C4-2B (cell line): ENCODE measurements at regions not wholly inside any gene's neighbourhood (a gene's known extent, or its start where the extent isn't known, plus 50 kb on each side); places are given as distances from the start of the nearest gene placed in this dataset.

Source experiments
- H3K27ac ChIP-seq: fragments of 450-650 bp; 2 replicates; pipeline ENCODE4 v1.5.1; 2017
- CTCF ChIP-seq: fragments of 450-650 bp; conservative IDR thresholded peaks from 2 replicates; pipeline ENCODE4 v1.5.1; 2017; ENCODE audit warnings: mild to moderate bottlenecking
- ZFX ChIP-seq: fragments of 450-650 bp; IDR thresholded peaks from 2 replicates; pipeline ENCODE4 v1.6.1; 2017

- TF ChIP-seq ZFX (no peak), CTCF (no peak)
- no peak overlapping the region for H3K27ac ChIP-seq
Observed at GRCh38 chr2:176514805-176515500, 245.7 kb downstream of the MTX2 start.

GRCh38 chr2:176516051-176516602 lies 246.9 kb downstream of the MTX2 start:
- H3K27ac ChIP-seq = no peak overlapping the region
- TF ChIP-seq CTCF = no peak
- no peak for TF ChIP-seq ZFX

GRCh38 chr2:176518823-176519222 lies 249.6 kb downstream of the MTX2 start:
- no peak overlapping the region for H3K27ac ChIP-seq
- TF ChIP-seq CTCF (no peak), ZFX (no peak)

- H3K27ac ChIP-seq = no peak overlapping the region
- TF ChIP-seq ZFX (no peak), CTCF (no peak)
Observed at GRCh38 chr2:176521878-176522670, 252.8 kb downstream of the MTX2 start.

GRCh38 chr2:176525086-176525485 lies 255.8 kb downstream of the MTX2 start:
- no peak for TF ChIP-seq ZFX
- H3K27ac ChIP-seq = no peak overlapping the region

GRCh38 chr2:176526995-176527901 lies 258.0 kb downstream of the MTX2 start:
- no peak for TF ChIP-seq CTCF
- TF ChIP-seq ZFX = no peak
- no peak overlapping the region for H3K27ac ChIP-seq

GRCh38 chr2:176531608-176532007 lies 262.4 kb downstream of the MTX2 start:
- no peak for TF ChIP-seq CTCF
- TF ChIP-seq ZFX = no peak
- no peak overlapping the region for H3K27ac ChIP-seq
